Adrenal gland (tissue), 5 donors: ENCODE measurements at regions not wholly inside any gene's neighbourhood (a gene's known extent, or its start where the extent isn't known, plus 50 kb on each side); places are given as distances from the start of the nearest gene placed in this dataset.

Source experiments
- POLR2A ChIP-seq, 2 donors: fragments of 450-650 bp; IDR thresholded peaks; one replicate each; pipeline ENCODE4 v1.6.1; 2017; ENCODE audit warnings: antibody characterized with exemption in 2 of 2, mild to moderate bottlenecking in 2 of 2, moderate library complexity in 1 of 2
- TF ChIP-seq, protein P1 (sequence below), 6 experiments: fragments of 450-650 bp in 4 of 6; fragments of 200-600 bp in 2 of 6; sonication (generic) in 1 of 6; IDR thresholded peaks; 1 replicate in 5 of 6; 2 replicates in 1 of 6; pipeline versions ENCODE4 v1.5.1 to v1.8.0; 2016 to 2021; ENCODE audit warnings: antibody characterized with exemption in 6 of 6, mild to moderate bottlenecking in 2 of 6, moderate library complexity in 1 of 6
- donor health status: DM: no; HTN: no; CAD: no.

DNA sequence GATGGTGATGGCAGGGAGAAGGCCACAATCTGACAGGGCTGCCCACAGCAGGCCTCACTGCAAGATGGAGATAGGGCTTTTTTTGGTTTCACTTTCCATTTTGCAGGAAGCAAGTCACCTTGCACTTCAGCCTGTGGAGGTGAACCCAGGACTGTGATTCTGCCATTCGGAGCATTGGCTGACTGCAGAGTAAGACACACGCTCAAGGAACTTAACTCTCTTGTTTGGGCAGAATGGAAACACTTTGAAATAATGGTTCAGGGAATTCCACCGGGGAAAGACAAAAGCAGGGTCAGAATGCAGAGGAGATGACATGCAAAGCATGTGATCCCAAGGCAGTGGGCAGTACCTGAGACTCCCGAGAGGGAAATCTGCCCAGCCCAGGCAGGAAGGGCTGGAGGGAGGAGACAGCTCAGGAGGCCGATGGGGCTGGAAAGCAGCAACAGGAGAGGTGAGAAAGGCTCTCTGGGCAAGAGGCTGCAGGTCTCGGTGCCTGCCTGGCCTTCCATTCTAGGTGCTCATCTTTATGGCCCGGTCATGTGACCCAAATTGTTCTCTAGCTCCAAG, 58.7 kb upstream of the PRMT8 start:
- TF ChIP-seq POLR2A (IDR thresholded peaks at IDR 0.05) = no peak
- TF ChIP-seq, protein P1, sequence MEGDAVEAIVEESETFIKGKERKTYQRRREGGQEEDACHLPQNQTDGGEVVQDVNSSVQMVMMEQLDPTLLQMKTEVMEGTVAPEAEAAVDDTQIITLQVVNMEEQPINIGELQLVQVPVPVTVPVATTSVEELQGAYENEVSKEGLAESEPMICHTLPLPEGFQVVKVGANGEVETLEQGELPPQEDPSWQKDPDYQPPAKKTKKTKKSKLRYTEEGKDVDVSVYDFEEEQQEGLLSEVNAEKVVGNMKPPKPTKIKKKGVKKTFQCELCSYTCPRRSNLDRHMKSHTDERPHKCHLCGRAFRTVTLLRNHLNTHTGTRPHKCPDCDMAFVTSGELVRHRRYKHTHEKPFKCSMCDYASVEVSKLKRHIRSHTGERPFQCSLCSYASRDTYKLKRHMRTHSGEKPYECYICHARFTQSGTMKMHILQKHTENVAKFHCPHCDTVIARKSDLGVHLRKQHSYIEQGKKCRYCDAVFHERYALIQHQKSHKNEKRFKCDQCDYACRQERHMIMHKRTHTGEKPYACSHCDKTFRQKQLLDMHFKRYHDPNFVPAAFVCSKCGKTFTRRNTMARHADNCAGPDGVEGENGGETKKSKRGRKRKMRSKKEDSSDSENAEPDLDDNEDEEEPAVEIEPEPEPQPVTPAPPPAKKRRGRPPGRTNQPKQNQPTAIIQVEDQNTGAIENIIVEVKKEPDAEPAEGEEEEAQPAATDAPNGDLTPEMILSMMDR (IDR thresholded peaks at IDR 0.05) = no peak
